Stimulated activated CD4-positive, alpha-beta T cell treated with anti-CD3 and anti-CD28 coated beads, Interleukin-12 subunit alpha, Interleukin-12 subunit beta, amount 100 ng/mL, for 48 hours (primary cell): ENCODE measurements at regions not wholly inside any gene's neighbourhood (a gene's known extent, or its start where the extent isn't known, plus 50 kb on each side); places are given as distances from the start of the nearest gene placed in this dataset.

Source experiments
- DNase-seq, 3 donors: peaks; one replicate each; pipeline ENCODE4 v3.0.0-alpha.2; 2020; ENCODE audit warnings: low read depth in 2 of 3, low spot score in 1 of 3

DNA sequence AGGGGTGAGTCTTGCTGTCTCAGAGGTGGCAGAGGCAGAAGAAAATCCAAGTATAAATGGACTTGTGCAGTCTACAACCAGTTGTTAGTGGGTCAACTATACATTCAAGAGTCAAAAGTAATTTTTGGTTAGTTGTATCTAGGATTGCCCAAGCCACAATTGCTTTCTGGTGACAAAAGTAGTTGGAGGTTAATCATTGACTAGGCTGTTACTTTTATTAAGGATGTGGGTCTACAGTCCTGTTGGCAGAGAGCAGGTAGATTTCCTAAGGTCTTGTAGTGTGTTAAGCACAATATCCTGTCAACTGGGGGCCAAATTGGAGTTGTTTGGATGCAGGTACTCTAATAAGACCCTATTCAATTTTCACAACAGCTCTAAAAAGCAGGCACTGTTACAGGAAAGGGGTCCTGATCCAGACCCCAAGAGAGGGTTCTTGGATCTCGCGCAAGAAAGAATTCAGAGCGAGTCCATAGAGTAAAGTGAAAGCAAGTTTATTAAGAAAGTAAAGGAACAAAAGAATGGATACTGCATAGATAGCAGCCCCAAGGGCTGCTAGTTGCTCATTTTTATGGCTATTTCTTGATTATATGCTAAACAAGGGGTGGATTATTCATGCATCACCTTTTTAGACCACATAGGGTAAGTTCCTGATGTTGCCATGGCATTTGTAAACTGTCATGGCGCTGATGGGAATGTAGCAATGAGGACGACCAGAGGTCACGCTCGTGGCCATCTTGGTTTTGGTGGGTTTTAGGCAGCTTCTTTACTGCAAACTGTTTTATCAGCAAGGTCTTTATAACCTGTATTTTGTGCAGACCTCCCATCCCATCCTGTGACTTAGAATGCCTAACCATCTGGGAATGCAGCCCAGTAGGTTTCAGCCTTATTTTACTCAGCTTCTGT lies 232.6 kb upstream of the SRRM4 start:
- no peak for DNase-seq

DNA sequence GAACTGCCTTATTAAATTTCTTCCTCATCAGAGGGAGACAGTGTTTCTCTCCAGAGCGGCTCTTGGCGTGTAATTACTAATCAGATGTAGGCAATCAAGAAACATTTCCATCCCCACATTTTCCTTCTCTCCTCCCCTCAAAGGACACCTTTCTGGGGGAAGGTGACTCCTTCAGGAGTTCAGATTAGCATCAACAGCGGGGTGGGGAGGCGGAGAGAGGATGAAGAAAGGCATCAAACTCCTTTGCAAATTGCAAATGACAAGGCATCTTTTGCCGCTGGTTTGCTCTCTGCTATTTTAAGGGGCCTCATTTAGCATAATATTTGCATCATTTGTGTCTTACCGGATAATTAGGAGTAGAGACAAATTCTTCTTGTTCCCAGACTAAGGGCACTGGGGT lies 231.7 kb upstream of the SRRM4 start:
- DNase-seq: no peak

DNA sequence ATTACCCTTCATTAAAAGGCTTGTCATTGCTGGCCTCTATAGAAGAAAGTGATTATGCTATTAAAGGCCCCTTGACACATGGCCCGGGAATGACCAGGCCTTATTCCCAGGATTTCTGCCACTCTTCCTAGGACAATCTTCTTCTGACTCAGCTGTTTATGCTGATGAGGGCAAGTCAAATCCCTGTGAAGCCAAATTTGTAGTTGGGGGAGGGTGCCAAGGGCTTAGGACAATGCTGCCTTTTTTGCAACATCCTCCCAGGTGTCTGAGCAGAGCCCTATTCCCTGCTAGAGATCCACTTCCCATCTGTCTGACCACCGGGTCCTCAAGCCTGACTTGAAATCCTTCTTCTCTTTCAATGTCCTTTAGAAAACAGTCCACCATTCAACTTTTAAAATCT lies 230.7 kb upstream of the SRRM4 start:
- no peak for DNase-seq

DNA sequence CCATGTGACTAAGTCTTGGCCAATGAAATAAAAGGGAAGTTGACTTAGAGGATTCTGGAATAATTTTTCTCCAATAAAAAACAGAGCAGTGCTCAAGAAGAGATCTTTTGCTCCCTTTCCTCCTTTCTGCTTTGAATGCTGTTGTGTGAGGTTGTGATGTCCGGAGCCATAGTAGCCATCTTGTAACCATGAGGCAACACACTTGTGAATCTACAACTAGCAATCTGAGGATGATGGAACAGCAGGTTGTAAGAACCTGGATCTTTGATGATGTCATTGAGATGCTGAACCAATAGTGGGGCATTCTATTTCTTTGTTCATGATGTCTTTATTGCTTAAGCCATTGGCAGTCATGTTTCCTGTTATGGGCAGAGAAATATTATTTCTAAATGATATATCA lies 230.0 kb upstream of the SRRM4 start:
- no peak for DNase-seq

DNA sequence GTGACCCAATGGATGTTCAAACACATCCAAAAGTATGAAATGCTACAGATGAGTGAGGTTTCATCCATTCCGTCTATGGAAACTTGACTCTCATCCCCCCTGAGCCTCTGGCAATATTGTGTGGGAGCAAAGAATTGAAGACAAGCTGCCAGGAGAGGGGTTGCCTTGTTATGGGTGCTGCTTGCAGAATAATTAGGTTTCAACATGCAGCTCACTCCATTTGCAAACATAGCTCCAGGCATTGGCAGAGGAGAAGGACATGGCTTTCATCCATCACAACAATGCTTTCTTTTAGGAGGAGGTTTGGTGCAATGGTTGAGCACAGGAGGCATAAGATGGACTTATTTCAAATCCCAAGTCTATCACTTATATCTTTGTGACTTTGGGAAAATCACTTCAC lies 220.7 kb upstream of the SRRM4 start:
- DNase-seq: no peak

DNA sequence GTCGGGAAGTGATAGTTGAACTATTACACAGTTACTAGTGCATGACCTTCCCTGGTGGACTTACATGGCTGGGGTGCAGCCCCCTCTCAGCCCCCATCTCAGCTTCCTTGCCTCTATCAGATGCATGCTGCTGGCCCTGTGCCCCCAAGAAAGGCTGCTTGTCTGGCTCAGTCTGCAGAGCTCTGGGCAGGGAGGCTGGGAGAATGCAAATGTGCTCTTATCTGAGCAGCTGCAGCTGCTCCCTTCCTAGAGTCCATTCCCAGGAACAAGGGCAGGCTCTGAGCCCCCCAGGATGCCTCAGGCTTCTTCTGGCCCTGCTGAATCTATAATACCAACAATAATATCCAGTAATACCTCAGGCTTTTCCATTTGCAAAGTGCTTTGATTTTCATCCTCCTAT lies 218.1 kb upstream of the SRRM4 start:
- no peak for DNase-seq

DNA sequence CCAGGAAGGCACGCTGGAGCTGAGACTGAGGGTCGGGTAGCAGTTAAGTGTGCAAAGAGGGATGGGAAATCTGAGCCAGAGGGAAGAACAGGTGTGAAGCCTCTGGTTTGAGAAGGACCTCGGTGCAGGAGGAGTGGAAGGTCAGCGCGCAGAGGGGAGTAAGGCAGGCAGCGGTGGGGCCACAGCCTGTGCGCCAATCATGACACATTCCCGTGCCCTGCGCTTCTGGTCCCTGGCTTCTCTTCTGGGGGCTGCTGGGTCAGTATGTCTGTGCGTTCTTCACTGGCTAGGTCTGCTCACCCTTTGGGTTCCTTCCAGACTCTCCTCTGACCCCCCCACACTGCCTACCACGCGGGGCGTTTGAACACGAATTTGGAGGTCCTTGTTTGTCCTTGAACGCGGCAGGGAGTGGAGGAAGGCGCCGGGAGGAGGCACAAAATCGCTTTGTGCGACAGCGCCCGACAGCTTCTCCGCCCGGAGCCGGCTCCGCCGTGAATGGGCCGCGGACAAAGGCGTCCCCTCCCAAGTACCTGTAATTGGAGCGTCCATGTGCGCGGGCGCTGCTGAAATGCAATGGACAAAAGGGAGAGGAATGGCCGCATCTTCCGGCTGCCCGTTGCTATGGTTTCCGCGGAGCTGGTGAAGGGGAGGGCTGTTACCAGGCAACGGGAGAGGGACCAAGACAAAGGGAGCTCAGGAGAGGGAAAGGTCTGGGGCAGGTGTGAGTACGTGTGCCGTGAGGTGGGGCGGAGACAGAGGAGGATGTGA lies 207.2 kb upstream of the SRRM4 start:
- no peak for DNase-seq

DNA sequence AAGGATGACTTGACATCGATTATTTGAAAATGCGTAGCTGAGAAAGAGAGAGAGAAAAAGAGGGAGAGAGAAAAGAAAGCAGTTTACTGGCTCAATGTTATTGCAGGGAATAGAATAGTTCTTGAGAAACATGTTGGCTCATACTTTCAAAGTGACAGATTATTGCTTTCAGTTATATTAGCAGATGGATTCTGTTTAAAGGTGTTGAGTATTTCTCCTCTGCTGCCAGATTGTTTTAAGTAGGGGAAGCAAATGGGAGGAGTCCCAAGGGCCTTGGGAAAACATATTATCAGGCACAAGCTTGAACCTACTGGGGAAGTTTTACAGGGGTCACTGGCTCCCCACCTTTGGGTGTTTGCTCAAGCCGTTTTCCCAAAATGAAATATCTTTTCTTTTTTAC lies 203.8 kb upstream of the SRRM4 start:
- DNase-seq: no peak

DNA sequence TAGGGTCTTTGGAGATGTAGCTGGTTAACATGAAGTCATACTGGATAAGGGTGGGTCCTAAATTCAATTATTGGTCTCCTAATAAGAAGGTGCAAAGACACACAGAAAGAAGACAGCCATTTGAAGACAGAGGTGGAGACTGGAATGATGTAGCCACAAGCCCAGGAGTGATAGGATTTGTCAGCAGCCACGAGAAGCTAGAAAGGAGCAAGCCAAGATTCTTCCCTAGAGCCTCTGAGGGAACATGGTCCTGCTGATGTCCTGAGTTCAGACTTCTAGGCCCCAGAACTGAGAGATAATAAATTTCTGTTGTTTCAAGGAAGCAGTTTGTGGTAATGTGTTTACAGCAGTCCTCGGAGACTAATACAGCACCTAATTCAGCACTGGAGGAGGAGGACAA lies 203.3 kb upstream of the SRRM4 start:
- no peak for DNase-seq

DNA sequence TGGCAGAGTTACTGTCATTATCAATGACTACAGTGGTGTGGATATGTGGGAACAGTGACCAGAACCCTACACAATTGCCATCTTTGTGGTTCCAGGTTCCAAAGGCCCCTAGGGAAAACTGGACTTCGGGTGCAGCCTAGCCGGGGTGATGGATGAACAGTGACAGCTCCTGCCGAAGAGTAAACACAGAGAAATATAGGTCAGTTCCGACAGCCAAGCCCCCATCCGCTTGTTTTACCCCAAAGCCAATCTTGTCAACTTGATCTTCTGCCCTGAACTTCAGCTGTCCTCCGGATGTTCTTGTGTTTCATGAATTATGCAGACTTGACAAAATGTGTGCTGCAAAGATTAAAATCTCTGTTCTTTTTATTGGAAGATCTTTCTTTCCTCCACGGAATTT lies 200.4 kb upstream of the SRRM4 start:
- DNase-seq: no peak

DNA sequence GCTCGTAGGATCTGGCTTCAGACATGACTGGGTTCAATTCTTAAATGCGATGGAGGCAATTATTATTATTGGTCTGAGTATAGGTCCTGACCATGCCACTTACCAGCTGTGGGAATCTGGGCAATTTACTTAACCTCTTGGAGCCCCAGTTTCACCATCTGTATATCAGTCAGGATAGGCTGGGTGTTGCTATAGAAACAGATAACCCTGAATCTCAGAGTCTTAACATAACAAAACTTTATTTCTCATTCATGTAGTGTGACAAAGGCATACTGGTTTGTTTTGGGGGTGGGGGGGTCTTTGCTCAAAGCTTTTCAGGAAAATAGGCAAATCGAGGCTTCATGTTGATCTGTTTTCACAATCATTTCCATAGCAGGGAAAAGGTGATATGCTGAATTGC lies 199.6 kb upstream of the SRRM4 start:
- DNase-seq: no peak

DNA sequence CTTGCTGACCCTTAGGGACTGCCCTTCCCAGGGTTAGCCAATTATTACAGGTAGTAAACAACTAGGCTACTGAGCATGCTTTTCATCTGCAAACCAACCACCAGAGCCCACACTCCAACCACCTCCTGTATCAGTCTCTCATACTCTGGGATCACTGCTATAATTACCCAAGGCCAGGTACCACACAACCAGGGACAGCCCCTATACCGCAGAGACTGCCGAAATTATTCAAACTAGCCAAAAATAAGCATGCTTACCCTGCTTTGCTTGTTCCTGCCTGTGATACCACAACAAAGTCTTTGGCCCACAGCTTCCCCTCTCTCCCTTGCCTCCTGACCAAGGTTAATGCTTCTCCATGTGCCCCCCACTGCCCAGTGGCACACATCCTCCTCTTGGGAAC lies 197.6 kb upstream of the SRRM4 start:
- no peak for DNase-seq

DNA sequence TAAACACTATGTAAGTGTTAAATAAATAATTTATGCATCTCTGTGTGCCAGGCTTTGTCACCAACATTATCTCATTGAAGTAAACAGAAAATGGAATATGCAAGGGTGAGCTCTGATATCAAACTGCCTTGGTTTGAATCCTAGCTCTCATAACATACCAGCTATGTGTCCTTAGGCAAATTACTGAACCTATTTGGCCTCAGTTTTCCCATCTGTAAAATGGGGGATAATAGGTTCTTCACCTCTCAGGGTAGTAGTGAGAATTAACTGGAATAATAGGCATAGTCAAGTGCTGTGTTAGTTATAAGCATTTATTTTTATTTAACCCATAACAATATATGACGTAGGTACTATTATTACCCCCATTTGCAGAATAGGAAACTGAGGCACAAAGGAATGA lies 190.8 kb upstream of the SRRM4 start:
- DNase-seq: no peak

DNA sequence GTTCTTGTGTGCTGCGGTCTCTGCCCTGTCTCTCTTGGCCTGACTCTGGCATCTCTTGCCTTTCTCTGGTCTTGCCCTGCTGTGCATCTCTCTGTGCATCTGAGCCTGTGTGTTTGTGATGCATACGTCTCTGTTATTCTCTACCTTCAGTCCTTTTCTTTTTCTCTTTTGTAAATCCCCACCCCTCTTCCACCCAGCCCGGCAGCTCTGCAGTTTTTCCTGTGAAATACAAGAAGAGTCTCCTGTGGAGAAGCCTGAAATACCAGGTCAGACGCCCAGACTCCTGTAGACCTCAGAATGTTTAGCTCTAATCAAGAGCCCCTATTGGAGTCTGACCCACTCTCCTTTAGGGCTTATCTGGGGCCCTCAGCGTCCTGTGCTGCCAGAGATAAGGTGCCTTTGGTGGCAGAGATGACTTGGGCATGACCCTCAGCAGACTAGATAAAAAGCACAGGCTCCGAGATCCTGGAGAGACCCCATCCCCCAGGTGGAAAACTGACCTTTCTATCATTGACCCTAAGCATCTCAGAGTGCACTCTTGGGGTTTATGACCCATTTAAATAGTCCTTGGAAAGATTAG lies 167.5 kb upstream of the SRRM4 start:
- DNase-seq: no peak

DNA sequence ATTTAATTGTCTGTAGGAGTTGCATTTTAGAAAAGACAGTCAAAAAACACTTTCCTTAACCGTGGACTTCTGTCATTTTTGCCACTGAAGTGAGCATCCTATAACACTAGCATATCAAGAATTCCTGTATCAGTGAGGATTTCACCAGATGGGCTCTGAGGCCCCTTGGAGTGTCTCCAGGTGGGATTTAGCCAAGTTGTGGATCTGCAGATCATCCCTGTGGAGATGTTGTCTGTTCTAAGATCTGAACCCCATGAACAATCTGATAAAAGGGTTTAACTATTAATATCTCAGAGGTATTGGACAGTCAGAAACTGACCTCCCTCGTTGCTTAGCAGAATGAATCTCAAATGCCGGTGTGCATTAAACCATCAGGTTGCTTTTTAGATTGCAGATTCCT lies 165.0 kb upstream of the SRRM4 start:
- no peak for DNase-seq

DNA sequence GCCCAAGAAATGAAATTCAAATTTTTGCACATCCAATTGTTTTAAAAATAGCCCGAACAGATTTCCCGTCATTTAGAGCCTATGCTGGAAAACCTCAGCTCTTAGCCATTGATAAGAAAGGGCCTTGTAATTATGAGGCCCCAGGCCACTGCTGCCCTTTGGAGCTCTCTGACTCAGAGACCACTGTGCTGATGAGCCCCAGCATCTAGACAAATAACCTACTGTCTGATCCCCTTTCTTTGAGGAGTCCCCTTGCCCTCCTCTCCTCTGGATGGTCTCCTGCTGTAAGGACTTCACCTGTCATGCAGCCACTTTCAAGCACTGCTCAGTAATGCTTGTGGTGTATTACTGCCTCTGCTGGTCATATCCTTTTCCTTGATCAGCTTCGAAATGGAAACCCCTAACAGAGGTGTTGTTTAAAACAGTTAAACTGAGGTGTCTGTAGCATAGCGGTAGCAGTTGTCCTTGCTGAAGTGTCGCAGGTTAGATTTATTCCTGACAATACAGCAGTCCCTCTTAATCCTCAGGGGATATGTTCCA lies 159.9 kb upstream of the SRRM4 start:
- no peak for DNase-seq

DNA sequence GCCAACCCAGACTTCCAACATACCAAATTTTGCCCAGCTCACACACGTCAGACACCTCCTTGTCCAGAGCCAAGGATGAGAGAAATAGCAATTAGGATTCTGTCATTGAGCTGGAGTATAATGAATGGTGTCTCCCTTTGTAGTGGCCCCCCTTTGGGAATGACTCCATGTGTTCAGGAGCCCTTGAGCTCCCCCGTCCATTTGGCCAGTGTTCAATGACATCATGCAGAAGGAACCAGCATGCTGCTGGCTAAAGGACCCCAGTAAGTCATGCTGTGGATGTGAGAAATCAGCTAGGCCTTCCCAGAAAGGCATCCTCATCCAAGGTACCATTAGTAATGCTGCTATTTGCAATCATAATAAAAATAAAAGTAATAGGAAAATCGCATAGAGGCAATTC lies 158.8 kb upstream of the SRRM4 start:
- DNase-seq: no peak

DNA sequence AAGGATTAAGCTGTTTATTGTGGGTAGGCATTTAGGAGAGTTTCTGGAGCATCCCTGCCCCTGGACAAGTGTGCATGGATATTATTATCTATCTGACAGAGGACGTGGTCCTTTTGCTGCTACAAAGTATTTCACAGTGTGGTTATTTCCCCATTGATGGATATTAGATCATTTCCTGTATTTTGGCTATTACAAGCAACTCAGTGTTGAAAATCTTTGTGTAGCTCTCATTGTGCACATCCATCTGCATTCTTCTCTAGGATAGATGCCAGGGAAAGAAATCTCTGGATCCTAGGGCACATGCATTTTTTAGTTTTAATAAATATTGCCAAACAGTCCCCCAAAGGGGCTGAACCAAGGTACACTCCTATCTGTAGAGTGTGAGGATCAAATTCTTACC lies 154.3 kb upstream of the SRRM4 start:
- no peak for DNase-seq

DNA sequence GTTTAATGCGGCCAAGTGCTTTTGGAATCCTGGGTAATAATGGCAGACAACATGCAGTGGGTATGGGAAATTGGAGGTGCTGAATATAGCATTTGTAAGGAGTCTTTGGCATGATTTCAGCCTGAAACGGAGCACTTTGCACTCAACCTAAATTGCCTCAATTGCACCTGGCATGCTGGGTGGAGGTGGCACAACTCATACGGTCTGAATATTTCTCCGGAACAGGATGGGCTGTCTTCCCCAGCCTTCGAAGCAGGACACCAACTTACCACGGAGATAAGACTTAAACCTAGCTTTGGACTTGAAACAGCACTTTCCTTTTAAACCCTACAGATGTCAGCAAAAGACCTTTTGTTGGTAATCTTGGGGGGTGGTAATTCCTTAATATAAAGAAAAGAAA lies 153.7 kb upstream of the SRRM4 start:
- DNase-seq: no peak

DNA sequence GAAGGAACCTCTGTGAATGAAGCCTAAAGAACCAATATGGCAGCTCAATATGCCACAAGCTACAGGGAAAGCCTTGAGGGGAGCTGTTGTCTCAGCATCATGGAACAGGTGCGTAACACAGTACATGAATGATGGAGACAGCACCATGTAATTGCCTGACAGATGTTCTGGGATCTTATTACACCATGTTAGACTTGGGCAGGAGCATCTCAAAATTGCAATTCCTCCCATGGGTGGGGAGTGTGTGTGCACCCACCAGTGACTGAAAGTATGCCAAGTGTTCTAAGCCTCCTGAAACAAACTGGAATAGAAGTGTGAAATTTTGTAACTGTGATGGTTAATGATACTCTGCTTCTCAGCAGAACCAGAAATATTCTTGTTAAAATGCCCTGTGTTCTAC lies 151.0 kb upstream of the SRRM4 start:
- no peak for DNase-seq

DNA sequence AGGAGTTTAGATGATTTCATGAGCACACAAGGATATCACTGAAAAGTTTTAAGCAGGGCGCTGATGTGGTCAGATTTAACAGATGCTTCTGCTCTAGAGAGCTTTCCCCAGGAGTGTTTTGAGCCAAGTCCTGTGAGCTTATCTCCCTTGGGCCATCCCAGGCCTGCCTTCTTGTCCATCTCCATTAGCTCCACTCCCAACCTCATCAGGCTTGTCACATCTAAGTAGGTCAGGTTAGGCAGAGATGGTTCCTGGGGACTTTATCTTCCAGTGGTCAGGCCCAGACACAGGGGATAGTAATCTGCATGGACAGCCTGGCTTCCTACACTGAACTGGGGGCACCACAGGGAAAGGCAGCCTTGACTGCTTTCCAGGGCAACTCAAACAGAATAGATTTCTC lies 145.4 kb upstream of the SRRM4 start:
- no peak for DNase-seq

DNA sequence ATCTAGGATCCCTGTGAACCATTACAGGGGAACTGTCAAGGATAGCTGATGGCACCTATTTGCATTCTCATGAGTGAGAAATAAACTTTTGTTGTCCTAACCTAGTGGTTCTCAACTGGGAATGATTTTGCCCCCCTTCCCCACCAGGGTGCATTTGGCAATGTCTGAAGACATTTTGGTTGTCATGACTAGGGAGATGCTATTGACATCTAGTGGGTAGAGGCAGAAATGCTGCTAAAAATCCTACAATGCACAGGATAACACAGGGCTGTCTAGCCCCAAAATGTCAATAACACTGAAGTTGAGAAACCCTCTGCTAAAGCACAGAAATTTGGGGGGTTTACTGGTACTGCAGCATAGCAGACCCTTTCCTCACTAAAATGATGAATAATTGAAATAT lies 140.9 kb upstream of the SRRM4 start:
- no peak for DNase-seq
